SK-N-MC (cell line): ENCODE measurements at regions not wholly inside any gene's neighbourhood (a gene's known extent, or its start where the extent isn't known, plus 50 kb on each side); places are given as distances from the start of the nearest gene placed in this dataset.

ENCODE experiments used
- DNase-seq: peaks from one replicate; pipeline ENCODE4 v3.0.0-alpha.2; 2011; ENCODE audit warnings: low read depth, low spot score
- H3K27ac ChIP-seq: fragments of 200-600 bp; sonication (generic); 2 replicates; pipeline ENCODE4 v1.5.1; 2016; ENCODE audit warnings: mixed run types
- H3K36me3 ChIP-seq: fragments of 200-600 bp; sonication (generic); 2 replicates; pipeline ENCODE4 v1.6.1; 2017; ENCODE audit warnings: antibody characterized with exemption, low read length, mixed read lengths; ENCODE audit not compliant: insufficient read depth
- H3K4me3 ChIP-seq: fragments of 200-600 bp; sonication (generic); 2 replicates; pipeline ENCODE4 v1.5.1; 2016
- H3K9ac ChIP-seq: fragments of 200-600 bp; sonication (generic); 2 replicates; pipeline ENCODE4 v1.8.0; 2017; ENCODE audit warnings: mixed run types, mixed read lengths; ENCODE audit not compliant: insufficient read length
- H3K9me3 ChIP-seq: fragments of 200-600 bp; sonication (generic); 2 replicates; pipeline ENCODE4 v1.6.1; 2017; ENCODE audit warnings: low read depth, mild to moderate bottlenecking, antibody characterized with exemption, low read length, moderate library complexity, mixed read lengths
- EZH2 ChIP-seq: fragments of 200-600 bp; sonication (generic); IDR thresholded peaks from one replicate; pipeline ENCODE4 v1.6.1; 2017; ENCODE audit warnings: antibody characterized with exemption
- FOXP2 ChIP-seq: optimal IDR thresholded peaks from 2 replicates; pipeline ENCODE3; 2011; ENCODE audit warnings: mild to moderate bottlenecking, moderate library complexity; ENCODE audit not compliant: insufficient read depth; ENCODE audit errors: extremely low read length, control extremely low read depth
- POLR2AphosphoS5 ChIP-seq: IDR thresholded peaks from 2 replicates; pipeline ENCODE4 v1.6.1; 2012; ENCODE audit warnings: mild to moderate bottlenecking, low read depth, low read length, borderline replicate concordance

DNA sequence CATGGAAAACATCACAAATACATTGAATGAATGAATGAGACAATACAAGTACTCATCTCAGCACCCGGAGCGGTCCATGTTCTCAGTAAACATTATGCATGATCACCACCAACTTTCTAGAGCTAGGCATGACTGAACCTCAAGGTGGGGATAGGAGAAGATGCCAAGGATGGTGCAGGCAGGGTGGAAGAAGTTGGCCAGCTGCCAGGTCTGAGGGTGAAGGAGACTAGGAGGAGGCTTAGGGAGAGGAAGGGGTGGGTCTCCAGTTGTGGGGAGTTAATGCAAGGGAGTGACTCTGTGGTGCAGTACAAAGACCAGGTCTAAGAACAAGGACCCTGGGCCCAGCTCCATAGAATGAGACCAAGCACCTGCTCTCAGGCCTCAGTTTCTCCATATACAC, 91.7 kb downstream of the MATN1 start:
- DNase-seq, result no peak
- H3K9me3 ChIP-seq, result no peaks in the 10 kb centered on the region
- TF ChIP-seq FOXP2 (no peak), EZH2 (no peak), POLR2AphosphoS5 (no peak)
- H3K36me3 ChIP-seq, result no peaks in the 10 kb centered on the region
- no peak overlapping the region for H3K9ac ChIP-seq
- no peak overlapping the region for H3K4me3 ChIP-seq
- no peak overlapping the region for H3K27ac ChIP-seq

DNA sequence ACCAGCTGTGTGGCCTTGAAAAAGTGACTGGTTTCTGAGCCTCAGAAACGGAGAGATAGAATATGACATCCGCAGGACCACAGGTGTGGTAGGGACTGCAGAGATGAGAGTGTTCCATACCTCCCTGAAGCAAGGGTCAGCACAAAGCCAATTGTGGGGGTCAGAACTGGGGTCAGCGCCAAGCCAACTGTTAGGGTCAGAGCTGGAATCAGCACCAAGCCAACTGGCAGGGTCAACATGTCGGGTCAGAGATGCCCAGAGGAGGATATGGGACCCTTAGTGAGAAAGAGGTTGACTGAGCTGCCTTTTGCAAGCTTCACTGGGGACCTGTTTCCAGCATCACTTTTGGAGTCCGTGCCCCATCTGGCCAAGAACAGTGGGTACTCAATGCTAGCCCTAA, 93.9 kb downstream of the MATN1 start:
- TF ChIP-seq POLR2AphosphoS5 (no peak), EZH2 (no peak), FOXP2 (no peak)
- no peak overlapping the region for H3K9ac ChIP-seq
- no peak for DNase-seq
- H3K27ac ChIP-seq, result no peak overlapping the region
- no peak overlapping the region for H3K4me3 ChIP-seq
- no peaks in the 10 kb centered on the region for H3K9me3 ChIP-seq
- no peaks in the 10 kb centered on the region for H3K36me3 ChIP-seq

DNA sequence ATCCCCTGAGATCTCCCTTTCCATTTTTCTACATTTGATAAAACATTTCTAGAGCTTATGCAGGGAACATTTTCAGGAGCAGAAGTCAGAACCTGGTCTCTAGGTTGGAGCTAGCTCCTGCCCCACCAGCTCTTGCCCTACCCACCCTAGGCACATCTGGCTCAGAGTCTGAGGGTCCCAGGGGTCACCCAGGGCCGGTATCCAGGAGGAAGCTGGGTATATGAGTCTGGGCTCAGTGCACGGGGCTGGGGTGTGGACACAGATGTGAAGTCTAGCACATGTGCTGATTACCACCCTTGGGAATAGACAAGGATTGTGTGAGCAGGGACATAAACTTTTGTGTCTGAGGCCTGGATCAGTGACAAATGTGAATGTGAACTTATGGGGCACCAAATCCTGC, 95.4 kb downstream of the MATN1 start:
- Histone ChIP-seq H3K9ac (no peak overlapping the region), H3K36me3 (no peaks in the 10 kb centered on the region), H3K27ac (no peak overlapping the region), H3K9me3 (peaks cover 3% of the 10 kb centered on the region; the same call in 1 of the 2 replicates), H3K4me3 (no peak overlapping the region)
- TF ChIP-seq POLR2AphosphoS5 (no peak), FOXP2 (no peak), EZH2 (no peak)
- DNase-seq, result no peak

DNA sequence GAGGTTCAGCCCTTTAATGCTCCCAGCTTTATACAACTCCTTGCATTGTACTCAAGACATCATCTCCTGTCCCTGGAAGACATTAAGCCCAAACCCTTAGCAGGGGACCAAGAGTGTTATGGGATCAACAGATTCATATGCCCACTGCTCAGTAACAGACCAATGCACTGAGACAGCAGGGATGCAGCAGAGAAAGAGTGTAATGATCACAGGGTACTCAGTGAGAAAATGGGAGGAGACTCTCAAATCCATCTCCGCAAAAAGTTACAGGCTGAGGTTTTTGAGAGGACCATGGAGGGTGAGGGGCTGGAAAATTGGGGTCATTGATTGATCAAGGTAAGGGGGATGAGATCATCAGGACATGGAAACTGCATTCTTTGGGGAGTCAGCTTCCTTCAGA, 96.2 kb downstream of the MATN1 start:
- Histone ChIP-seq H3K9ac (no peak overlapping the region), H3K9me3 (peaks cover 3% of the 10 kb centered on the region; the same call in 1 of the 2 replicates), H3K27ac (no peak overlapping the region), H3K4me3 (no peak overlapping the region), H3K36me3 (no peaks in the 10 kb centered on the region)
- TF ChIP-seq EZH2 (no peak), POLR2AphosphoS5 (no peak), FOXP2 (no peak)
- DNase-seq, result no peak

DNA sequence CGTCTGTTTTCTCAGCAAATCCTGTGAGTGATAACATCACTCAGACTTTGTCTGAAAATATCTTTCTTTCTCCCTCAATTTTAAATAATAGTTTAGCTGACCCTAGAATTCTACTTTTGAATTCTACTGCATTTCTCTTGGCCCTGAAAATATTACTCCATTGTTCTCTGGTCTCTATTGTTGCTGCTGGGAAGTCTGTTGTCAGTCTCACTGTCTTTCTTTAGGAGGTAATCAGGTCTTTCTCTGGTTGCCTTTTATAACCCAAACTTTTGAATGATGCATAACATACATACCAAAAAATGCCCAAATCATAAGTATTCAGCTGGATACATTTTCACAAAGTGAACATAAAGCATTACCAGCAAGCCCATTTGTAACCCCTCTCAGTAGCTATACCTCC, 100.0 kb downstream of the MATN1 start:
- TF ChIP-seq POLR2AphosphoS5, result no peak
- no peak for TF ChIP-seq EZH2
- no peak for TF ChIP-seq FOXP2
- no peak for DNase-seq

DNA sequence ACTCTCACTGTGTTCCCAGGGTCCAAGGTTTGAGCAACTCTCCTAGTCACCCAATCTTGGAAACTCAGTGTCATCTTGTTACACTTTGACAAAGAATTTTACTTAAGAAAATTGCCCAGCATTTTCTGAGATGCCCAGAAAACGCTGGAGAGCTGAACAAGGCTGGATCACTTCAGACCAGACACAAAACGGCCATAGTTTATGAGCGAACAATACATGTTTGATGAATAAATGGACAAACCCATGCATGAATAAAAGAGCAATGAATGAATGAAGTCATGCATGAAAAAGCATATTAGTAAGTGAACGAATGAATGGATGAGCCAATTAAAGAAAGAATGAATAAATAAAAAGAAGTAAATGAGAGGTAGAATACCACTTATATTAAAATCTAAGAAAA, 103.8 kb downstream of the MATN1 start:
- DNase-seq, result no peak
- TF ChIP-seq EZH2 (no peak), FOXP2 (no peak), POLR2AphosphoS5 (no peak)
- H3K27ac ChIP-seq, result no peak overlapping the region
- H3K9ac ChIP-seq, result no peak overlapping the region
- H3K36me3 ChIP-seq, result no peaks in the 10 kb centered on the region
- H3K4me3 ChIP-seq, result no peak overlapping the region
- peaks cover 3% of the 10 kb centered on the region; the same call in 1 of the 2 replicates for H3K9me3 ChIP-seq

More for the DNA sequence above, 100.0 kb downstream of the MATN1 start:
- Histone ChIP-seq H3K27ac (no peak overlapping the region), H3K9me3 (peaks cover 3% of the 10 kb centered on the region; the same call in 1 of the 2 replicates), H3K36me3 (no peaks in the 10 kb centered on the region), H3K9ac (no peak overlapping the region), H3K4me3 (no peak overlapping the region)

DNA sequence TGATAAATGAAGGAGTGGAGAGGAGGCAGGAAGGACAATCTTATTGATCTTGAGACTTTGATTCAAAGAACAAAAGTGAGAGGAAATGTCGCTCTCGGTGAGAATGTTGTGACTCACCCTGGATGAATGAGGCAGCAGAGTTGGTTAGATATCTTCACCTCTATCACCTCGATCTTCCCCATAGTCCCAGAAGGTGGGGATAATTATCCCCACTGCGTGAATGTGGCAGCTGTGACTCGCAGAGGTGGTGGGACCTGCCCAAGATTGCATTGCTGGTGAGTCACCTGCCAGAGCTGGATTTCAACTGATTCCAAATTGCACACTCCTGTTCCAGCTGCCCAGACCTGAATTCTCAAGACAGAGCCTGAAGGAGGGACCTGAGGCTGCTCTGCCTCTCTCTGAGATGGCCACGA, 105.0 kb downstream of the MATN1 start:
- Histone ChIP-seq H3K27ac (no peak overlapping the region), H3K9ac (no peak overlapping the region), H3K4me3 (no peak overlapping the region), H3K9me3 (no peaks in the 10 kb centered on the region), H3K36me3 (no peaks in the 10 kb centered on the region)
- DNase-seq, result no peak
- no peak for TF ChIP-seq POLR2AphosphoS5
- no peak for TF ChIP-seq FOXP2
- TF ChIP-seq EZH2, result no peak

DNA sequence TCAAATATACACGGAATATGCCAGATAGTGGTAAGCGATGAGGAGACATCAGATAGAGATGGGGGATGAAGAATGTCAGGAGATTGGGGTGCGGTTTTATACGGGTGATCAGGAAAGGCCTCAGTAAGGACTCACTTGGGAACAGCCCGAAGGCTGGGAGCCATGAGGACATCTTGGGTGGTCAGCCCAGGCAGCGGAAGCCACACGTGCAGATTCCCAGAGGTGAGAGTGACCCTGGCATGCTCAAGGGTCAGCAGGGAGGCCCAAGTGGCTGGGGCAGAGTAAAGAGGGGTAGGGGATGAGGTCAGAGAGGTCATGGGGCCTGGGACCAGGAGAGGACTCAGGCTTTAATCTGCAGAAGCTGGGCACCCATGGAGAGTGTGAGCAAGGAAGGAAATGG, 106.6 kb downstream of the MATN1 start:
- Histone ChIP-seq H3K27ac (no peak overlapping the region), H3K9me3 (no peaks in the 10 kb centered on the region), H3K9ac (no peak overlapping the region), H3K4me3 (no peak overlapping the region), H3K36me3 (no peaks in the 10 kb centered on the region)
- no peak for DNase-seq
- TF ChIP-seq POLR2AphosphoS5 (no peak), FOXP2 (no peak), EZH2 (no peak)

DNA sequence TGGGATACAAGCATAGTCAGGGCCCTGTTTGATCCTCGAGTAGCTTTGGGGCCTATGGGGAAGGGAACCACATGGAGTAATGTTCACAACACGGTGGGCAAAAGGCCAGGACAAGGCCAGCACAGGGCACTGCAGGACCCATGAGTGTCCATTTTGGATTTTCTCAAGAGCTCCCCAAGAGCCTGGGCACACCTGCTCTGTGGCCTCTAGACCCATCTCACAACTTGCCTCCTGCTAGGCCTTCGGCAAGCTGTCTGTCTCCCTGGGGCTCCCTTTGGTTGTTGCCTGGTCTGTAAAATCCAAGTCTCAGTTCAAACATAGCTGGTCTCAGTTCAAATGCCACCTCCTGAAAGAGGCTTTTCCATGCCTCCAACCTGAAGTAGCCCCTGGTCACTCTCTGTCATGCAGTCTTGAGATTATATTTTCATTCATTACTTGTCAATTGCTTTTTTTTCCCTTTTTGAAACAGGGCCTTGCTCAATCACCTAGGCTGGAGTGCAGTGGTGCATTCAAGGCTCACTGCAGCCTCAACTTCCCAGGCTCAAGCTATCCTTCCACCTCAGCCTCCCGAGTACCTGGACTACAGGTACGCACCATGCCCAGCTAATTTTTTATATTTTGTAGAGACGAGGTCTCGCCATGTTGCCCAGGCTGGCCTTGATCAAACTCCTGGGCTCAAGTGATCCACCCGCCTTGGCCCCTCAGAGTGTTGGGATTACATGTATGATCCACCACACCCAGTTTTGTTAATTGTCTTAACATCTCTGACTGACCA, 107.4 kb downstream of the MATN1 start:
- H3K36me3 ChIP-seq, result no peaks in the 10 kb centered on the region

More for the DNA sequence above, 107.4 kb downstream of the MATN1 start:
- Histone ChIP-seq H3K27ac (no peak overlapping the region), H3K4me3 (no peak overlapping the region), H3K9ac (no peak overlapping the region), H3K9me3 (no peaks in the 10 kb centered on the region)
- TF ChIP-seq EZH2 (no peak), FOXP2 (no peak), POLR2AphosphoS5 (no peak)
- DNase-seq, result no peak
